ENCODE measurements at regions not wholly inside any gene's neighbourhood (a gene's known extent, or its start where the extent isn't known, plus 50 kb on each side); places are given as distances from the start of the nearest gene placed in this dataset.
A peak's percentile ranks its signal among the peaks of the same experiment; 100 is the strongest.
"Not testable (repeated sequence)": the region's sequence is repeated elsewhere in the genome, so short reads cannot be mapped to it uniquely, and the experiment has no call there.

DNA sequence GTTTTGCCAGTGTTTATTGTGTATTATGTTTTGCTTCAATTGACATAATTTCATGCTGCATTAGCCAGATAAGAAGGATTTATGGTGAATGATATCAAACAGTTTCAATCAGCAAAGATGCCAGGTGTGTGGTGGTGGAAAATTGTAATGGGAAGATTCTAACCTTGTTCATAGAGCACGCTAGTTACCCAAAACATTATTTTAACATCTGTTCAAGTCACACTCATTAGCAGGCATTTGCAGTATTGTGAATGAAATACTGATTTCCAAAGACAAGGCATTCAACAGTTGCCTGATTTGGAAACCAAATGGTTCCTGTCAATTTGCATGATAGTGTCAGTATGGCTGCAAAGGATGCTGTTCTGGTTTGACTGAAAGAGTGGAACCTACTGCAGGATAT lies 129.7 kb downstream of the EPC1 start:
- Histone ChIP-seq H3K9me3 (no peaks in the 10 kb centered on the region), H3K36me3 (no peaks in the 10 kb centered on the region), H3K4me1 (no peaks in the 10 kb centered on the region), H3K9ac (ENCODE audit: low read depth in 2 of 2, low read length in 2 of 2) (no peak overlapping the region), H3K27ac (no peak overlapping the region), H3K27me3 (no peaks in the 10 kb centered on the region), H3K4me3 (no peak overlapping the region)
- intact Hi-C loops (cut with DNase I): no loop called here
- TF ChIP-seq, protein P1, sequence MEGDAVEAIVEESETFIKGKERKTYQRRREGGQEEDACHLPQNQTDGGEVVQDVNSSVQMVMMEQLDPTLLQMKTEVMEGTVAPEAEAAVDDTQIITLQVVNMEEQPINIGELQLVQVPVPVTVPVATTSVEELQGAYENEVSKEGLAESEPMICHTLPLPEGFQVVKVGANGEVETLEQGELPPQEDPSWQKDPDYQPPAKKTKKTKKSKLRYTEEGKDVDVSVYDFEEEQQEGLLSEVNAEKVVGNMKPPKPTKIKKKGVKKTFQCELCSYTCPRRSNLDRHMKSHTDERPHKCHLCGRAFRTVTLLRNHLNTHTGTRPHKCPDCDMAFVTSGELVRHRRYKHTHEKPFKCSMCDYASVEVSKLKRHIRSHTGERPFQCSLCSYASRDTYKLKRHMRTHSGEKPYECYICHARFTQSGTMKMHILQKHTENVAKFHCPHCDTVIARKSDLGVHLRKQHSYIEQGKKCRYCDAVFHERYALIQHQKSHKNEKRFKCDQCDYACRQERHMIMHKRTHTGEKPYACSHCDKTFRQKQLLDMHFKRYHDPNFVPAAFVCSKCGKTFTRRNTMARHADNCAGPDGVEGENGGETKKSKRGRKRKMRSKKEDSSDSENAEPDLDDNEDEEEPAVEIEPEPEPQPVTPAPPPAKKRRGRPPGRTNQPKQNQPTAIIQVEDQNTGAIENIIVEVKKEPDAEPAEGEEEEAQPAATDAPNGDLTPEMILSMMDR (IDR thresholded peaks at IDR 0.05): no peak
- no peak for DNase-seq

- DNase-seq; H3K4me1 ChIP-seq; H3K27ac ChIP-seq; H3K9me3 ChIP-seq; H3K36me3 ChIP-seq; intact Hi-C loops (cut with DNase I); H3K4me3 ChIP-seq; H3K27me3 ChIP-seq; H3K9ac ChIP-seq (ENCODE audit: low read depth in 2 of 2, low read length in 2 of 2): not testable (repeated sequence)
Measured at GRCh38 chr10:32213838-32214237, 133.1 kb downstream of the EPC1 start.

- no peaks in the 10 kb centered on the region for H3K4me1 ChIP-seq
- intact Hi-C loops (cut with DNase I): no loop called here
- TF ChIP-seq, protein P1 (IDR thresholded peaks at IDR 0.05): no peak
Measured at GRCh38 chr10:32211046-32211363, 136.0 kb downstream of the EPC1 start.

DNA sequence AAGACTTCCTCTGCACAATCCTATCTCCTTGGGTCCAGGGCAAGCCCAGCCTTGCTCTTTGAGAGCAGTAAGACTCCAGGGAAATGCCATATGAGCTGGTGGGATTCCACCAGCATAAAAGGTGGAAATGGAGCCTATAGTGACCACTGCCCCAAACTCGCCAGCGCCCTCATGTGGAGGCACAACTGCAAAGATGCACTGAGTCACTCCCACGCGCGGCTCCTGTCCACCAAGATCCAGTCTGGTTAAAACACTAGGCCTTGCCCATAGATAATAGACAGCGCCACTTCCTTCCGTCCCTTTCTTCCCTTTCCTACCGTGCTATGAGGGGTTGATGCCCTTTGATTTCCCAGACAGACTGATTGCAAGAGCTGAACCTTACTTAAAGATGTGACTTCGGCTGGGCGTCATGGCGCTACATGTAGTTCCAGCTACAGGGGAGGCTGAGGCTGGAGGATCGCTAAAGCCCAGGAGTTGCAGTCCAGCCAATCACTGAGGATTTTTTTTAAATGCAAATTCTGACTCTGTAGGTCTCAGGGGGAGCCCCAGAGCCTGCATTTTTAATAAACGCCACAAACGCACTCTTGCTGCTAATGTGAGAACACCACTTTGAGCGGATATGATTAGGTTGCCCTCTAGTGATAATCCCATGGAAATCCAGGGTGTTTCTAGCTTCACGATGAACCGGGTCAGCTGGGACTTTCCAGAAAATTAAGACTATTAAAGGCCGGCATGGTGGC lies 136.5 kb downstream of the EPC1 start:
- H3K27me3 ChIP-seq: no peaks in the 10 kb centered on the region
- no peaks in the 10 kb centered on the region for H3K4me1 ChIP-seq
- H3K4me3 ChIP-seq: no peak overlapping the region
- H3K9ac ChIP-seq (ENCODE audit: low read depth in 2 of 2, low read length in 2 of 2): no peak overlapping the region
- H3K9me3 ChIP-seq: no peaks in the 10 kb centered on the region
- intact Hi-C loops (cut with DNase I): no loop called here
- peak; percentile 33 for DNase-seq
- TF ChIP-seq, protein P1 (IDR thresholded peaks at IDR 0.05): peak; percentile 36
- H3K27ac ChIP-seq: no peak overlapping the region
- H3K36me3 ChIP-seq: no peaks in the 10 kb centered on the region

More at GRCh38 chr10:32211046-32211363, 136.0 kb downstream of the EPC1 start:
- H3K9me3 ChIP-seq: no peaks in the 10 kb centered on the region
- no peak for DNase-seq
- no peak overlapping the region for H3K9ac ChIP-seq (ENCODE audit: low read depth in 2 of 2, low read length in 2 of 2)
- H3K4me3 ChIP-seq: no peak overlapping the region
- H3K27me3 ChIP-seq: no peaks in the 10 kb centered on the region
- H3K27ac ChIP-seq: no peak overlapping the region
- no peaks in the 10 kb centered on the region for H3K36me3 ChIP-seq

DNA sequence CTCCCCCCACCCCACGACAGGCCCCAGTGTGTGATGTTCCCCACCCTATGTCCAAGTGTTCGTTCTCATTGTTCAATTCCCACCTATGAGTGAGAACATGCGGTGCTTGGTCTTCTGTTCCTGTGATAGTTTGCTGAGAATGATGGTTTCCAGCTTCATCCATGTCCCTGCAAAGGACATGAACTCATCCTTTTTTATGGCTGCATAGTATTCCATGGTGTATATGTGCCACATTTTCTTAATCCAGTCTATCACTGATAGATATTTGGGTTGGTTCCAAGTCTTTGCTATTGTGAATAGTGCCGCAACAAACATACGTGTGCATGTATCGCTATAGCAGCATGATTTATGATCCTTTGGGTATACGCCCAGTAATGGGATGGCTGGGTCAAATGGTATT lies 139.0 kb downstream of the EPC1 start:
- H3K4me1 ChIP-seq; H3K9ac ChIP-seq (ENCODE audit: low read depth in 2 of 2, low read length in 2 of 2); H3K4me3 ChIP-seq; H3K27ac ChIP-seq; intact Hi-C loops (cut with DNase I); H3K36me3 ChIP-seq; DNase-seq; H3K27me3 ChIP-seq; H3K9me3 ChIP-seq: not testable (repeated sequence)

GRCh38 chr10:32207544-32207943 lies 139.4 kb downstream of the EPC1 start:
- peak; percentile 77 for DNase-seq
- Histone ChIP-seq H3K36me3 (no peaks in the 10 kb centered on the region), H3K27me3 (no peaks in the 10 kb centered on the region), H3K9me3 (no peaks in the 10 kb centered on the region), H3K9ac (ENCODE audit: low read depth in 2 of 2, low read length in 2 of 2) (no peak overlapping the region), H3K27ac (no peak overlapping the region), H3K4me1 (no peaks in the 10 kb centered on the region), H3K4me3 (no peak overlapping the region)
- intact Hi-C loops (cut with DNase I): no loop called here
- TF ChIP-seq, protein P1 (IDR thresholded peaks at IDR 0.05): peak; percentile 78

Data from colonic mucosa (tissue), 4 donors.